ENCODE measurements at regions not wholly inside any gene's neighbourhood (a gene's known extent, or its start where the extent isn't known, plus 50 kb on each side); places are given as distances from the start of the nearest gene placed in this dataset.
"Not testable (repeated sequence)": the region's sequence is repeated elsewhere in the genome, so short reads cannot be mapped to it uniquely, and the experiment has no call there.

GRCh38 chr3:152583963-152584362 lies 251.0 kb upstream of the P2RY1 start:
- no peak for DNase-seq

DNA sequence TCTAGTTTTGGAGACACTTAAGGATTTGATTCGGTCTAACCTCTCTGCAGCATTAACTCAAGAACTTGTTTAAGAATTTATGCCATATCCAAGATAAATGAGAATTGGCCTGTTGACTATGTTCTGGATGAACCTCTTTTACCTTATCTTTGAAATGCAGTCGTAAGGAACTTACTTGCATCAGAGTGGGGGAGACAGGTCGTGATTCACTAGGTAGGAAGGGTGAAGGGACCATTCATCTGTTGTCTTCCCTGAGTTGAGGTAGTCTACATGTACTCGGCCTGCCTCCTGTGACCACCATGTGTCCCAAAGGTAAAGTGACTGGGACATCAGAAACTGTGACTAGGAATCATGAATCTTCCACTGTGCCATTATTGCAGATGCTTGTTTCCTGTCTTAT lies 248.0 kb upstream of the P2RY1 start:
- no peak for DNase-seq

DNA sequence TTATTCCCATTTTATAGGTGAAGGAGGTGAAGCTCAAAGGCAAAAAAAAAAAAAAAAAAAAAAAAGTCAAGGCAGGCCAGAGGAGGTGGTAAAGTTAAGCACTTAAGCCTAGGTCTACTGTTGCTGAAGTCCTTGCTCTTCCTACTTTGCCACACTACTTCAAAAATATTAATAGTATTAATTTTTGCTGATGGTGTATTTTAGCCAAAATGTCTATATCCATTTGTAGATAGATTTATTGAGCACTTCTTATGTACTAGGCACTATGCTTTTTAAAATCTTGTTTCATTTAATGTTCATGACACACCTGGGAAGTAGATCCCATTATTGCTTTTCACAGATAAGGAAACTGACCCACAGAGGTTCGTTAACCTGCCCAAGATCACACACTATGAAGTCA lies 247.1 kb upstream of the P2RY1 start:
- no peak for DNase-seq

GRCh38 chr3:152589644-152590043 lies 245.3 kb upstream of the P2RY1 start:
- DNase-seq = no peak

GRCh38 chr3:152591515-152591914 lies 243.4 kb upstream of the P2RY1 start:
- DNase-seq = no peak

- DNase-seq = no peak
Measured at GRCh38 chr3:152593242-152593641, 241.7 kb upstream of the P2RY1 start.

GRCh38 chr3:152595975-152596821 lies 238.7 kb upstream of the P2RY1 start:
- DNase-seq = no peak

DNA sequence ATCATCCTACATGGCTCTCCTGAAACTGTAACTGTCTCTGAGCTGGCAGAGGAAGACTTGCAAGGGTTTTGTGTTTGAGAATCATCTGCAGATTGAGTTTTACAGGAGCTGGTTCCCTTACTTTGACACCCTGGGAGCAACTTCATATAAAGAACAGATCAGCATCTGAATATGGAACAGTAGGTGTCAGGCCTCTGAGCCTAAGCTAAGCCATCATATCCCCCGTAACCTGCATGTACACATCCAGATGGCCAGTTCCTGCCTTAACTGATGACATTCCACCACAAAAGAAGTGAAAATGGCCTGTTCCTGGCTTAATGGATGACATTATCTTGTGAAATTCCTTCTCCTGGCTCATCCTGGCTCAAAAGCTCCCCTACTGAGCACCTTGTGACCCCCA lies 238.1 kb upstream of the P2RY1 start:
- not testable (repeated sequence) for DNase-seq

GRCh38 chr3:152606146-152606545 lies 228.8 kb upstream of the P2RY1 start:
- no peak for DNase-seq

- no peak for DNase-seq
Measured at GRCh38 chr3:152607179-152607578, 227.8 kb upstream of the P2RY1 start.

DNA sequence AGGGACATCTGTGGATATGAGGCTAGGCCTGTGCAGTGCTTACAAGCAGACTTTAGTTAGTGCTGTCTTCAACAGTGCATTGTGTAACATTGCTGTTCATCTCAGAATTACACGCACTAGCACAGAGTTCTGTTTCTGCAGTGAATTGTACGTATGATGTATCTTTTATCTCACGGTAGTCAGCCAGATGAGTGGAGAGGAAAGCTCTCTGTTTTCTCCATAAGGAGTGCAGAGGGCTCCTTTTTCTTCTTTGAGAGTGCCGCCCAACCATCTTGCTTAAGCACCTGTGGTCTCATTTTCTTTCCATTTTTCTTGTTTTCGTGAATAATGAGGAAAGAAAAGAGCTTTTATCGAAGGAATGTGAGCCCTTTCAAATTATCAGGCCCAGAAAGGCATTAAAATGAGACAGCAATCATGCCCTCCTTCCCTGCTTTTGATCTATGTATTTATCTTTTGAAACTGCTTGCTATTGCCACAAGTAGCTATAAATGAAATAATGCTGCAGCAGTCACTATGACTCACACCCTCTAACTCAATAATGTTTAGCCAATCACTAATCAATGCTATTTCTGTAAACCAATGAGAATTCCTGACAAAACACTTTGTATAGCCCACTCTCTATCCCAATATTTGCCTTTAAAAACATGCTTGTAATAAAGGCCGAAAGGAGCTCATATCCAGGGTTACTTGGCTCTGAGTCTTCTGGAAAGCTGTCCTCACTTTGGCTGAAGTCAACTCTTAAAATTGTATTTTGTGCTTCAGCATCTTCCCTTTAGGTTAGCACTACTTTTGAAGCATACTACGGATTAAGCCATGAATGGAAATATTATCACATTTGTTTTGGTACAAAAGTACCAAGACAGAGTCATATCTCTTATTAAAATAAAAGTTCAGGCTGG lies 226.0 kb upstream of the P2RY1 start:
- DNase-seq = no peak

GRCh38 chr3:152609891-152610290 lies 225.0 kb upstream of the P2RY1 start:
- no peak for DNase-seq

GRCh38 chr3:152610622-152611021 lies 224.3 kb upstream of the P2RY1 start:
- no peak for DNase-seq

DNA sequence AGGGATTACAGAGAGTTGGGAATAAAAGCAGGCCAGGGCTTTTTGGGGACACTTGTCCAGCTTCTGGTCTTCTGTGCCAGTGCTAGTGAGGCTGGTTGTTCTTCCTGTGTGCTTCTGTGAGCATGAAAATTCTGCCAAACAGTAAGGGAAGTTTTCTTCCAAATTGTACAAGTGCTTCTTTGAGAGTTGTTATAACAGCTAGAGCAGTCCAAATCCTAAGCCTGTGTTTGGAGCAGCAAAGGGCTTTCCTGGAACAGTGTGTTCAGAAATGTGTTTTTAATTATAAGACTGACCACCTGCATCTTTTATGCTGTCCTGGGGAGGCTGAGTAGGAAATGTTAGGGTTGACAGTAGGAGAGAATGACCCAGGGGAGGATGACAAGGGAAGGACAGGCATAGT lies 223.0 kb upstream of the P2RY1 start:
- no peak for DNase-seq

- DNase-seq = no peak
Measured at GRCh38 chr3:152613851-152614250, 221.1 kb upstream of the P2RY1 start.

DNA sequence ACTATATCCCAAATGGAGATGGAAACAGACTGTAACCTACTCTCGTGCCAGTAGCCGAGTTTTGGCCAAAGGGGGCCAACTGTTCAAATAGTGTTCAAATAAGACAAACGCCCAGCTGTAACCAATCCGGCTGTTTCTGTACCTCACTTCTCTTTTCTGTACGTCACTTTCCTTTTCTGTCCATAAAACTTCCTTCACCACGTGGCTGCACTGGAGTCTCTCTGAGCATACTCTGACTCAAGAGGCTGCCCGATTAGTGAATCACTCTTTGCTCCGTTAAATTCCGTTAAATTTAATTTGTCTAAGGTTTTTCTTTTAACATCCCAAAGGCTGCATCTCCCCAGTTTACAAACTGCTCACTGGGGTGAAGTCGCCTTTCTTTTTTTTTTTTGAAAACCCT lies 219.2 kb upstream of the P2RY1 start:
- no peak for DNase-seq

- no peak for DNase-seq
Measured at GRCh38 chr3:152617609-152618008, 217.3 kb upstream of the P2RY1 start.

GRCh38 chr3:152618529-152618928 lies 216.4 kb upstream of the P2RY1 start:
- DNase-seq = no peak

DNA sequence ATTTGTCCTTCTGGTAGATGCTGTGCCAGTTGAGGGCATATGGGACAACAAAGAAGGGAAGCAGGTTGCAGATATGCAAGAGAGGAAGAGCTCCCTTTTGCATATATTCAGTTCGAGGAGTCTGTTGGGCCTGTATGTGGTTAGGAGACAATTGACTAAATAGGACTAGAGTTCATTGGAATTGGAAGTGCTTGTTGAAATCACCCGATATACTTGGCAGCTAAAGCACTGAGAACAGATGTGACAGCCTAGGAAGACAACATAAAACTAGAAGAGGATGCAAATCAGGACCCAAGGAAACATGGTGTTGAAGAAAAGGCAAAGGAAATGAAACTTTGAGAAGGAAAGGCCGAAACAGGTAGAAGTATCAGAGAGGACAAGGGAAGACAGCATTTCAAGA lies 215.2 kb upstream of the P2RY1 start:
- no peak for DNase-seq

DNA sequence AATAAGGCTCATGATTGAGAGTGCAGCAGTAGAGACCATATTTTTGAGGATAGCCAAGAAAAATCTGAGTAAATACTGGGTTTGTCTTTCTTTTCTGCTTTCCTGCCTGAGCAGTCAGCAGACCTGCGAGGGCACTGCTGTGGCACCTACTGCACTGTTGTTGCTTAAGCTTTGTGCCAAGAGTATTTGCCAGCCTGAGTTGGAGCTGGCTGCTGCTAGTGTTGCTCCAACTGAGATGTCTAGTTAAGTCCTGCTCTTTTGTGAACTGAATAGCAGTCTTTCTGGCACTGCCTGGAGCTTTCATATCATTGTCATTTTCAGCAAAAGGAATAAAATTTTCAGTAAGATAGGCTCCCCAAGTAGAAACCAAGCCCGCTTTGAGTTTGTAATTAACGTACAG lies 214.5 kb upstream of the P2RY1 start:
- no peak for DNase-seq

DNA sequence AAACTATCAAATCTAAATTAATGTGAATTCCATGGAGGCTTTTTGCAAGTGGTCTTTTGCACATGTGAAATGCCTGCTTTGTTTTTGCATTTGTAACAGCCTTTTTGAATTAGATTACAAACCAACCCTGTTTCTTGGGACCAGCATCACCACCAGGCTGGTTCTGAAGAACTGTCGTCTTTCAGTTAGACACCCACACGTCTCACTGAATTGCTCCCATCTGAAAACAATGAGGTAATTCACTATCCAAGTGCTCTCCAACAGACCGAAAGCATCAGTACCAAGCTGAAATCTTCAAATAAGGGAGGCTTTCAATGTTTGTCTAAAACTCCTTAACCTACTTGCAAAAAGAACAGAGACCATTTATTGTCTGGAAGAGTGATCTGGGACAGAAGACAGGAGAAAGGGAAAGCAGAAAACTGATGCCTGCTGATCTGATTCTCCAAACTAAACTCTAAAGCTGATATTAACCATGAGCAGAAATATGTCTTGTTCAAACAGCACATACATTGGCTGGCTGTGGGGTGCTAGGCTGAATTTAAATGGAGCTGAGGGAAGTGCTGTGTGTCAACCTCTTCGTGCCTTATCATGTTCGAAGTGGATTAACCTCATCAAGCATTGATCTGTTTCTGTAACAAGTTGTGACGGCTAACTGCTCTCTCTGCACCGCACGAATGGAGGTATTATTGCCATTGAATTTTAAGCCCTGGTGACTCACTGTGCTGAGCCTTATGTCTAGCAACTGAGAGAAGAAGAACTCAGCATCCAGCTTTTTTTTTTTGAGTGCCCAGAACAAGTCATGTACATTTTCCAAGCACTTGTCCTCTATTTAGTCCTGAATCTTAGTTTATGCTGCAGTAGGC lies 213.7 kb upstream of the P2RY1 start:
- no peak for DNase-seq

GRCh38 chr3:152621967-152622810 lies 212.7 kb upstream of the P2RY1 start:
- DNase-seq = no peak

Measured in activated effector memory CD4-positive, alpha-beta T cell treated with anti-CD3 and anti-CD28 coated beads, Interleukin-2, amount 50 U/mL, for 16 hours (primary cell).